Caco-2 (cell line): ENCODE measurements at regions not wholly inside any gene's neighbourhood (a gene's known extent, or its start where the extent isn't known, plus 50 kb on each side); places are given as distances from the start of the nearest gene placed in this dataset.

Experiments used
- BruUV-seq: library from RNA; stranded (reverse); fragments of 400-500 nt; replicated peaks from 2 replicates; lab custom pipeline; 2021; lab: Mats Ljungman, UMichigan
- CTCF ChIA-PET: fragments of 300-600 bp; sonication (Branson Sonifier 250); formaldehyde crosslinking; loops from one replicate; lab custom pipeline; 2022; ENCODE audit warnings: antibody characterized with exemption; lab: Charles Lee
- POLR2A ChIA-PET: fragments of 300-600 bp; sonication (Branson Sonifier 250); formaldehyde crosslinking; loops from one replicate; lab custom pipeline; 2022; ENCODE audit warnings: antibody characterized with exemption; lab: Charles Lee
- DNase-seq, 2 experiments: peaks; one replicate each; pipeline versions ENCODE4 v3.0.0 to v3.0.0-alpha.2; 2020 to 2022
- H3K27me3 ChIP-seq: replicated peaks from 2 replicates; pipeline ENCODE4 v1.6.0; 2011; ENCODE audit warnings: low read length; ENCODE audit not compliant: control insufficient read depth, insufficient read depth
- H3K36me3 ChIP-seq: 2 replicates; pipeline ENCODE4 v1.5.1; 2011; ENCODE audit warnings: low read length; ENCODE audit not compliant: control insufficient read depth, insufficient read depth
- H3K4me1 ChIP-seq: fragments of 250-450 bp; sonication (Bioruptor Pico); 2 replicates; pipeline ENCODE4 v1.5.1; 2020; ENCODE audit warnings: mild to moderate bottlenecking
- H3K4me3 ChIP-seq: 2 replicates; pipeline ENCODE4 v1.5.1; 2011; ENCODE audit warnings: low read depth, mild to moderate bottlenecking, control low read depth, low read length
- H3K9me3 ChIP-seq: fragments of 250-450 bp; sonication (Bioruptor Pico); 2 replicates; pipeline ENCODE4 v1.5.1; 2020; ENCODE audit warnings: mild to moderate bottlenecking, moderate library complexity
- H3K27ac Mint-ChIP-seq: one replicate; pipeline ENCODE4 v1.8.0; 2022; ENCODE audit warnings: mixed read lengths; ENCODE audit not compliant: unreplicated experiment
- H3K27me3 Mint-ChIP-seq: one replicate; pipeline ENCODE4 v1.8.0; 2022; ENCODE audit warnings: mixed read lengths; ENCODE audit not compliant: insufficient read depth, unreplicated experiment
- H3K36me3 Mint-ChIP-seq: one replicate; pipeline ENCODE4 v1.8.0; 2022; ENCODE audit warnings: mild to moderate bottlenecking, mixed read lengths; ENCODE audit not compliant: insufficient read depth, unreplicated experiment
- H3K4me1 Mint-ChIP-seq: one replicate; pipeline ENCODE4 v1.8.0; 2022; ENCODE audit warnings: low read depth, mixed read lengths; ENCODE audit not compliant: unreplicated experiment
- H3K4me3 Mint-ChIP-seq: one replicate; pipeline ENCODE4 v1.8.0; 2022; ENCODE audit warnings: mild to moderate bottlenecking, moderate library complexity, mixed read lengths; ENCODE audit not compliant: unreplicated experiment
- H3K9me3 Mint-ChIP-seq: one replicate; pipeline ENCODE4 v1.8.0; 2022; ENCODE audit warnings: mixed read lengths; ENCODE audit not compliant: unreplicated experiment
- CTCF ChIP-seq, 2 experiments: fragments of 200-600 bp in 1 of 2; IDR thresholded peaks; 1 replicate in 1 of 2; 2 replicates in 1 of 2; pipeline versions ENCODE4 v1.5.1 to v1.8.0; 2011 to 2022; ENCODE audit warnings: antibody characterized with exemption in 1 of 2, control low read depth in 1 of 2, inconsistent platforms in 1 of 2, low read depth in 1 of 2, low read length in 1 of 2, mild to moderate bottlenecking in 1 of 2, moderate library complexity in 1 of 2; ENCODE audit not compliant: insufficient read depth in 1 of 2, severe bottlenecking in 1 of 2, unreplicated experiment in 1 of 2
- intact Hi-C: fragments of 100-400 bp; cut with micrococcal nuclease; formaldehyde crosslinking; loops from one replicate; pipeline ENCODE4 v1.10.0; 2022; ENCODE audit not compliant: unreplicated experiment

DNA sequence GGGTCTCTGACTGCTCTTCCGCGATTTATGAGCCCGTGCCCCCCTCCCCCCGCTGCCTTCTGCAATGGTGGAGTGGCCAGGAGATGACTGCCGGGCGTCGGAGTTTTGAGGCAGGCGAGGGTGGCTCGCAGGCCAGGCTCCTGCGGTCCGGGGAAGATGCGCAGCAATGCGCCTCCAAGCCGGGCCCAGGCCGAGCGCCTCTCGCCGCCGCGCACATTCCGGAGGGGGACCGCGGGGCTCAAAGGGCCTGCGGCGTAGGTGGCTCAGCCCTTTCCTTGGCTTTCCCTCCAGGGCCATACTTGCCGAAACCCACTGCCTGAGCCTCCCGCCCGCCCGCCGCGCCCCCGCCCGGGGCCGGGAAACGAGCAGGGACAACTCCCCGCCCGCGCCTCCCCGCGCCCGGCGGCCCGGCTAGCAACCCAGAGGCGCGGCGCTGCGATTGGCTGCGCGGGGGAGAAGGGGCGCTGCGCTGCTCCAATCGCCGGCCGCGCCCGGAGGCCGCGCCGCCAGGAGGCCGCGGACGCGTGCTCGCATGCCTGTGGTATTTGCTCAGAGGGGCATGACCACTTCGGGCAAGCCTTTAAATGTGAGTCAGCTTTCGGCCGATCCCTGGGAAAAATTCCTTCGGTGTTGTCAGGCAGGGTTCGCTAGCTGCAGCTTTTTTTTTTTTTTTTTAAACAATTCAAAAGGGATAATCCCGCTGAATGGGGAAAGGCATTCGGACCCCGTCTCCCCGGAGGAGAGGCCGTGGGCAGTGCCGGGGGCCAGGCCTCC, 157.9 kb upstream of the PARP11 start:
- peak; percentile 99 for DNase-seq
- no TSS peak for BruUV-seq
- H3K9me3 Mint-ChIP-seq: no peaks in the 10 kb centered on the region
- Histone ChIP-seq H3K27me3 (no peaks in the 10 kb centered on the region), H3K9me3 (no peaks in the 10 kb centered on the region), H3K4me3 (peak overlapping the region; percentile 44), H3K36me3 (no peaks in the 10 kb centered on the region), H3K4me1 (peaks cover 49% of the 10 kb centered on the region)
- intact Hi-C loops: loop anchor here (1.0 kb wide), 4 partner anchors 16 to 134 kb away; no protein-coding TSS in a partner anchor
- TF ChIP-seq CTCF (IDR thresholded peaks at IDR 0.05; ENCODE audit: insufficient read depth in 1 of 2, low read depth in 1 of 2, low read length in 1 of 2, severe bottlenecking in 1 of 2, unreplicated experiment in 1 of 2): no peak
- peaks cover 57% of the 10 kb centered on the region for H3K4me1 Mint-ChIP-seq
- ChIA-PET POLR2A (interaction anchor here (0.5 to 2.9 kb wide), 28 partner anchors 13 to 844 kb away, joined by 3 to 53 read pairs (median 4); partner anchors contain the start of gene PARP11), CTCF (interaction anchor here (0.9 to 2.9 kb wide), 9 partner anchors 15 to 246 kb away, joined by 3 to 19 read pairs (median 5); no protein-coding TSS in a partner anchor)
- peak overlapping the region; percentile 96 for H3K27ac Mint-ChIP-seq
- H3K4me3 Mint-ChIP-seq: peak overlapping the region; percentile 67
- peaks cover 8% of the 10 kb centered on the region for H3K36me3 Mint-ChIP-seq
- H3K27me3 Mint-ChIP-seq: no peaks in the 10 kb centered on the region

DNA sequence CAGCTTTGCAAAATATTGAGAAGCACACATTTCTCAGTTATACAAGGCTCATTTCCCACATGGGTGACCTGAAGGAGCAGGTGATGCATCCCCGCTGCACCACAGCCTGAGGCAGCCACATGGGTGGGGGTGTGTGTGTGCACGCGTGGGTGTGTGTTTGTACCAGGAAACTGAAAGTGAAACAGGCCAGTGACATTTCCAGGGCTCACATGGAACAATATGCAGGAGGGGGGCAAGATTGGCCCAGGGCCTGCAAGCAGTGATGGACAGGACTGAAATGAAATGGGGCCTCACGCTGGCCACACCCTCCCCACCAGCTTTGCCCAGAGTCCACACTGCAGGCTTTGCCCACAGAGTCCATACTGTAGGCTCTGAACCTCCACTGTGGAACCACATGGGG, 154.2 kb upstream of the PARP11 start:
- no peaks in the 10 kb centered on the region for H3K9me3 ChIP-seq
- ChIA-PET POLR2A (interaction anchor here (0.6 kb wide), 1 partner anchor 12 kb away, joined by 3 read pairs; no protein-coding TSS in a partner anchor), CTCF (interaction anchor here (0.6 kb wide), 1 partner anchor 17 kb away, joined by 5 read pairs; no protein-coding TSS in a partner anchor)
- no TSS peak for BruUV-seq
- no peaks in the 10 kb centered on the region for H3K36me3 ChIP-seq
- H3K4me3 Mint-ChIP-seq: no peak overlapping the region
- H3K4me1 Mint-ChIP-seq: peaks cover 51% of the 10 kb centered on the region
- no peak overlapping the region for H3K4me3 ChIP-seq
- H3K27me3 ChIP-seq: no peaks in the 10 kb centered on the region
- H3K4me1 ChIP-seq: peaks cover 31% of the 10 kb centered on the region
- H3K27me3 Mint-ChIP-seq: no peaks in the 10 kb centered on the region
- DNase-seq: peak; percentile 53 to 56
- intact Hi-C loops: no loop called here
- H3K27ac Mint-ChIP-seq: no peak overlapping the region
- H3K36me3 Mint-ChIP-seq: peaks cover 7% of the 10 kb centered on the region
- H3K9me3 Mint-ChIP-seq: no peaks in the 10 kb centered on the region
- no peak for TF ChIP-seq CTCF (IDR thresholded peaks at IDR 0.05; ENCODE audit: insufficient read depth in 1 of 2, low read depth in 1 of 2, low read length in 1 of 2, severe bottlenecking in 1 of 2, unreplicated experiment in 1 of 2)

DNA sequence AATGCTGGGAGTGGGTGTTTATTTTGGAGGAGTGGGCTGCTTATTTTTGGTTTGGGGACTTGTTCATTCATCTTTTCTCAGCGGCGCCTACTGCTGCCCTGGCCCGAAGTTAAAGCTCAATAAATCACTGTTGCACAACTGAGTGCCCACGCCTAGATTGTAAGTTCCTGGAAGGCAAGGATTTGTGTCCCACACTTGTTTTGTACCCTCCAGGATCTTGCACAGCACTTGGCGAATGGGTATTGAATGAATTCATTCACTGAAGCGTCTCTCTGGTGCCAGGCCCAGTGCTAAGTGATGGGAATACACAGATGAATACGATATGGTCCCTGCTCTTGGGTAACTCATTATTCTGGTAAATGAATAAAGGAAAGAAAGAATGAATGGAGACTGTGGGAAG, 153.3 kb upstream of the PARP11 start:
- no peak overlapping the region for H3K4me3 ChIP-seq
- Mint-ChIP-seq H3K27ac (no peak overlapping the region), H3K4me3 (no peak overlapping the region), H3K9me3 (no peaks in the 10 kb centered on the region), H3K36me3 (no peaks in the 10 kb centered on the region), H3K27me3 (no peaks in the 10 kb centered on the region), H3K4me1 (peaks cover 51% of the 10 kb centered on the region)
- no peak for TF ChIP-seq CTCF (IDR thresholded peaks at IDR 0.05; ENCODE audit: insufficient read depth in 1 of 2, low read depth in 1 of 2, low read length in 1 of 2, severe bottlenecking in 1 of 2, unreplicated experiment in 1 of 2)
- BruUV-seq: no TSS peak
- no peaks in the 10 kb centered on the region for H3K36me3 ChIP-seq
- no peaks in the 10 kb centered on the region for H3K27me3 ChIP-seq
- peaks cover 22% of the 10 kb centered on the region for H3K4me1 ChIP-seq
- no peaks in the 10 kb centered on the region for H3K9me3 ChIP-seq
- ChIA-PET CTCF (interaction anchor here (1.1 kb wide), 1 partner anchor 11 kb away, joined by 5 read pairs; no protein-coding TSS in a partner anchor), POLR2A (no interaction called here)
- no peak for DNase-seq
- intact Hi-C loops: no loop called here
